Erythroblast (primary cell): ENCODE measurements at regions not wholly inside any gene's neighbourhood (a gene's known extent, or its start where the extent isn't known, plus 50 kb on each side); places are given as distances from the start of the nearest gene placed in this dataset.
"Not testable (repeated sequence)": the region's sequence is repeated elsewhere in the genome, so short reads cannot be mapped to it uniquely, and the experiment has no call there.

Source experiments
- GATA1 ChIP-seq: IDR thresholded peaks from 2 replicates; pipeline ENCODE4 v1.6.1; 2011; ENCODE audit warnings: low read depth, mild to moderate bottlenecking, control low read depth, low read length, moderate library complexity
- POLR2A ChIP-seq: IDR thresholded peaks from 2 replicates; pipeline ENCODE4 v1.6.1; 2011; ENCODE audit warnings: mild to moderate bottlenecking, low read length

- TF ChIP-seq POLR2A = peak; percentile 96
- not testable (repeated sequence) for TF ChIP-seq GATA1
Measured at GRCh38 chr6:27823714-27824210, 88.4 kb downstream of the OR2B2 start.
